Activated CD4-positive, alpha-beta memory T cell treated with anti-CD3 and anti-CD28 coated beads, Interleukin-2, amount 10 ng/mL, durations not matched to agents 7 days and 5 days (primary cell): ENCODE measurements at regions not wholly inside any gene's neighbourhood (a gene's known extent, or its start where the extent isn't known, plus 50 kb on each side); places are given as distances from the start of the nearest gene placed in this dataset.

ENCODE experiments used
- CTCF ChIA-PET: fragments of 350-600 bp; sonication (Branson Sonifier 250); formaldehyde crosslinking; loops from one replicate; lab custom pipeline; 2021; ENCODE audit warnings: antibody characterized with exemption, inconsistent platforms; lab: Charles Lee
- POLR2A ChIA-PET: fragments of 350-600 bp; sonication (Branson Sonifier 250); formaldehyde crosslinking; loops from one replicate; lab custom pipeline; 2021; ENCODE audit warnings: antibody characterized with exemption; lab: Charles Lee
- DNase-seq: peaks from one replicate; pipeline ENCODE4 v3.0.0-alpha.2; 2020
- H3K27ac Mint-ChIP-seq: one replicate; pipeline ENCODE4 v1.8.0; 2021; ENCODE audit warnings: mild to moderate bottlenecking, mixed read lengths
- H3K27me3 Mint-ChIP-seq: one replicate; pipeline ENCODE4 v1.8.0; 2021; ENCODE audit warnings: mixed read lengths
- H3K36me3 Mint-ChIP-seq: one replicate; pipeline ENCODE4 v1.8.0; 2021; ENCODE audit warnings: low read depth, mixed read lengths
- H3K4me1 Mint-ChIP-seq: one replicate; pipeline ENCODE4 v1.8.0; 2021; ENCODE audit warnings: mixed read lengths
- H3K4me3 Mint-ChIP-seq: one replicate; pipeline ENCODE4 v1.8.0; 2021; ENCODE audit warnings: mild to moderate bottlenecking, mixed read lengths
- H3K9me3 Mint-ChIP-seq: one replicate; pipeline ENCODE4 v1.8.0; 2021; ENCODE audit warnings: mixed read lengths

DNA sequence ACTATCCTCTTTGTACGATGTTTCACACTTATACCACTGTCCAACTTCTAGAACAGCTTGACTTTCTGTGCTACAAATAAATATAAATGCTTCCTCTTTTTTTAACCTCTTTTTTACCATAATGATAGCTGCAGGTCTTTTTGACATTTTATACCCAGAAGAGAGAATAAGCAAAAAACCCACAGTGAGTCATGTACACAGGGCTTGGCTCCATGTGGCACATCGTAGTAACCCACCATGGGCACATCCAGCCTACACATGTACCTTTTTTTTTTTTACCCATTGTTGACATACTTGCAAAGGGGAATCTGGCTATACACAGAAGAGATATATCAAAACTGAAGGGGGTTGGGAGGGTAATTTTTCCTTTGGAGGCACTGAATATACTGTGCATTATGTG, 59.5 kb upstream of the RSPO3 start:
- H3K36me3 Mint-ChIP-seq = no peaks in the 10 kb centered on the region

More for the DNA sequence above, 59.5 kb upstream of the RSPO3 start:
- H3K27ac Mint-ChIP-seq = no peak overlapping the region
- DNase-seq = no peak
- H3K27me3 Mint-ChIP-seq = no peaks in the 10 kb centered on the region
- ChIA-PET CTCF (no interaction called here), POLR2A (no interaction called here)
- H3K4me1 Mint-ChIP-seq = no peaks in the 10 kb centered on the region
- no peaks in the 10 kb centered on the region for H3K9me3 Mint-ChIP-seq
- H3K4me3 Mint-ChIP-seq = no peak overlapping the region
